ENCODE measurements at regions not wholly inside any gene's neighbourhood (a gene's known extent, or its start where the extent isn't known, plus 50 kb on each side); places are given as distances from the start of the nearest gene placed in this dataset.

GRCh38 chr2:134190807-134191203 is 63.1 kb upstream of the MGAT5 start:
- TF ChIP-seq FOXA1 (IDR thresholded peaks at IDR 0.05) (no peak), HDGF (IDR thresholded peaks at IDR 0.05; ENCODE audit: borderline replicate concordance) (no peak), ELF4 (IDR thresholded peaks at IDR 0.05) (no peak), SP1 (IDR thresholded peaks at IDR 0.05) (no peak), ZNF384 (IDR thresholded peaks at IDR 0.05) (no peak), ARNT (IDR thresholded peaks at IDR 0.05) (no peak), LEF1 (IDR thresholded peaks at IDR 0.05; ENCODE audit: borderline replicate concordance) (no peak), FOXM1 (IDR thresholded peaks at IDR 0.05; ENCODE audit: borderline replicate concordance) (no peak), TARDBP (IDR thresholded peaks at IDR 0.05) (no peak), CTBP1 (IDR thresholded peaks at IDR 0.05; ENCODE audit: borderline replicate concordance) (no peak)
- TF ChIP-seq, protein P1, sequence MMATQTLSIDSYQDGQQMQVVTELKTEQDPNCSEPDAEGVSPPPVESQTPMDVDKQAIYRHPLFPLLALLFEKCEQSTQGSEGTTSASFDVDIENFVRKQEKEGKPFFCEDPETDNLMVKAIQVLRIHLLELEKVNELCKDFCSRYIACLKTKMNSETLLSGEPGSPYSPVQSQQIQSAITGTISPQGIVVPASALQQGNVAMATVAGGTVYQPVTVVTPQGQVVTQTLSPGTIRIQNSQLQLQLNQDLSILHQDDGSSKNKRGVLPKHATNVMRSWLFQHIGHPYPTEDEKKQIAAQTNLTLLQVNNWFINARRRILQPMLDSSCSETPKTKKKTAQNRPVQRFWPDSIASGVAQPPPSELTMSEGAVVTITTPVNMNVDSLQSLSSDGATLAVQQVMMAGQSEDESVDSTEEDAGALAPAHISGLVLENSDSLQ (IDR thresholded peaks at IDR 0.05): no peak
